ENCODE measurements at regions not wholly inside any gene's neighbourhood (a gene's known extent, or its start where the extent isn't known, plus 50 kb on each side); places are given as distances from the start of the nearest gene placed in this dataset.
A peak's percentile ranks its signal among the peaks of the same experiment; 100 is the strongest.

GRCh38 chr21:24895885-24896734, 711.2 kb downstream of the MRPL39 start:
- Histone ChIP-seq H3K9me3 (no peaks in the 10 kb centered on the region), H3K27ac (no peak overlapping the region), H3K4me3 (no peak overlapping the region), H3K4me2 (no peak overlapping the region), H3K4me1 (no peaks in the 10 kb centered on the region)
- CTCF ChIA-PET = no interaction called here
- 25% methylated on average over 3 of the region's 3 CpGs for WGBS (ENCODE audit: missing lambda C conversion rate)
- ATAC-seq (no peak), DNase-seq (ENCODE audit: low read depth in 1 of 2, low spot score in 1 of 2) (no peak), FAIRE-seq (no peak)
- TF ChIP-seq MYC (IDR thresholded peaks at IDR 0.05; ENCODE audit: borderline replicate concordance, low read length) = no peak
- no peak for TF ChIP-seq NPAS2 (CRISPR knock-in tag; IDR thresholded peaks at IDR 0.05; ENCODE audit: borderline replicate concordance)
- no peak for TF ChIP-seq CEBPB (IDR thresholded peaks at IDR 0.05)
- no peak for TF ChIP-seq CHD2 (IDR thresholded peaks at IDR 0.05; ENCODE audit: low read length, partially characterized antibody)
- no peak for TF ChIP-seq MAZ (IDR thresholded peaks at IDR 0.05; ENCODE audit: borderline replicate concordance, low read depth, low read length)
- TF ChIP-seq ZNF302 (CRISPR knock-in tag; IDR thresholded peaks at IDR 0.05) = no peak
- TF ChIP-seq USF2 (IDR thresholded peaks at IDR 0.05) = no peak
- TF ChIP-seq NR3C1 (IDR thresholded peaks at IDR 0.05) = no peak
- POLR2A ChIA-PET = no interaction called here

DNA sequence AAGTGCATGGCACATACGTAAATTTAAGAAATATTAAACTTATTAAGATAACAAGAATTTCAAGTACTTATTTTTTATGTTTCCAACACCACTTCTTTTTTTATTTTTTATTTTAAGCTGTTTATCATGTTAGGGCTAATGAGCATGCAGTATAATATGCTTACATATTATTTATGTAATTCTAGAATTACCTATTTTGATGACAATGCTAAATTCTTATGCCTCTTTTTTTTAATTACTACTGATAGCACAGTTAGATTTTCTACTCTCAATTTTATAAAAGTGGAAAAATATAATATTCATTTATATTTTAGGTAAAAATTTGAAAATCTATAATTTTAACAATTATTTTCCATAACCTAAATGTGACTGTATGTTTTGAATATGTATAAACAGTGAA, 713.0 kb downstream of the MRPL39 start:
- DNase-seq (ENCODE audit: low read depth in 1 of 2, low spot score in 1 of 2) = no peak
- no peak for FAIRE-seq
- TF ChIP-seq MAFK (IDR thresholded peaks at IDR 0.05; ENCODE audit: partially characterized antibody) (peak; percentile 25), GATA3 (IDR thresholded peaks at IDR 0.05; ENCODE audit: borderline replicate concordance) (no peak)
- Histone ChIP-seq H3K4me1 (no peaks in the 10 kb centered on the region), H3K9me3 (no peaks in the 10 kb centered on the region), H3K27ac (no peak overlapping the region), H3K4me2 (no peak overlapping the region), H3K4me3 (no peak overlapping the region)
- ChIA-PET POLR2A (no interaction called here), CTCF (no interaction called here)
- ATAC-seq = no peak
- 31% methylated on average over 1 of the region's 1 CpG for WGBS (ENCODE audit: missing lambda C conversion rate)

DNA sequence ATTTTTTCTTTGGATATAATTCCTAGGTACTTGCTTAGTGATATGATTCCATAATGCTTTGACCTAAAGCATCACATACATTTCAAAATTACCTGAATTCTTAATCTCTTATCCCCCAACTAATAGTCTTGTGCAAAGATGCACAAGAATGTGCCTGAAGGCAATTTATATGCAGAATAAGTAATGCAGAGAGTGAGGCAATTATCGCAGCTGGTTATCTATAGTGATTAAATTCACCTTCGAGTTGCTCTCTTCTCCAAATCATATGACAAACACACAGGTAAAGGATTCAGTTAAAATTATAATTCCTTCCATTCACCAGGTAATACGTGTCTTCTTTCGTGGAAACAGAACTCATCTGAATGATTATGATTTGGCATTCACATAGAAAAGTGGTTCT, 717.3 kb downstream of the MRPL39 start:
- TF ChIP-seq CHD4 (IDR thresholded peaks at IDR 0.05; ENCODE audit: borderline replicate concordance) (no peak), ELK1 (IDR thresholded peaks at IDR 0.05; ENCODE audit: low read depth, low read length) (no peak), TFCP2L1 (CRISPR knock-in tag; IDR thresholded peaks at IDR 0.05) (no peak), SREBF2 (IDR thresholded peaks at IDR 0.05) (no peak), ZNF302 (CRISPR knock-in tag; IDR thresholded peaks at IDR 0.05) (no peak), EHMT2 (IDR thresholded peaks at IDR 0.05; ENCODE audit: low read depth) (no peak), RAD21 (conservative IDR thresholded peaks at IDR 0.05 in 1 of 2, IDR thresholded peaks at IDR 0.05 in 1 of 2) (no peak), KDM5A (IDR thresholded peaks at IDR 0.05) (no peak), EHF (CRISPR knock-in tag; IDR thresholded peaks at IDR 0.05) (no peak), JUNB (IDR thresholded peaks at IDR 0.05) (no peak), POLR2A (IDR thresholded peaks at IDR 0.05; ENCODE audit: low read length) (no peak), USF2 (IDR thresholded peaks at IDR 0.05) (no peak), HOXB5 (CRISPR knock-in tag; IDR thresholded peaks at IDR 0.05) (no peak), FOSL2 (IDR thresholded peaks at IDR 0.05) (no peak), FOSL2 (CRISPR knock-in tag; IDR thresholded peaks at IDR 0.05) (no peak), CTCF (IDR thresholded peaks at IDR 0.05) (no peak), MAFK (IDR thresholded peaks at IDR 0.05; ENCODE audit: partially characterized antibody) (no peak), NR3C1 (IDR thresholded peaks at IDR 0.05) (no peak), HMGXB4 (CRISPR knock-in tag; IDR thresholded peaks at IDR 0.05; ENCODE audit: borderline replicate concordance) (no peak)
- TF ChIP-seq, protein P1, sequence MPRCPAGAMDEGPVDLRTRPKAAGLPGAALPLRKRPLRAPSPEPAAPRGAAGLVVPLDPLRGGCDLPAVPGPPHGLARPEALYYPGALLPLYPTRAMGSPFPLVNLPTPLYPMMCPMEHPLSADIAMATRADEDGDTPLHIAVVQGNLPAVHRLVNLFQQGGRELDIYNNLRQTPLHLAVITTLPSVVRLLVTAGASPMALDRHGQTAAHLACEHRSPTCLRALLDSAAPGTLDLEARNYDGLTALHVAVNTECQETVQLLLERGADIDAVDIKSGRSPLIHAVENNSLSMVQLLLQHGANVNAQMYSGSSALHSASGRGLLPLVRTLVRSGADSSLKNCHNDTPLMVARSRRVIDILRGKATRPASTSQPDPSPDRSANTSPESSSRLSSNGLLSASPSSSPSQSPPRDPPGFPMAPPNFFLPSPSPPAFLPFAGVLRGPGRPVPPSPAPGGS (IDR thresholded peaks at IDR 0.05) = no peak
- TF ChIP-seq, protein P2, sequence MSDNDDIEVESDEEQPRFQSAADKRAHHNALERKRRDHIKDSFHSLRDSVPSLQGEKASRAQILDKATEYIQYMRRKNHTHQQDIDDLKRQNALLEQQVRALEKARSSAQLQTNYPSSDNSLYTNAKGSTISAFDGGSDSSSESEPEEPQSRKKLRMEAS (IDR thresholded peaks at IDR 0.05) = no peak
- Histone ChIP-seq H3K4me2 (no peak overlapping the region), H3K27ac (no peak overlapping the region), H3K4me1 (no peaks in the 10 kb centered on the region), H3K4me3 (no peak overlapping the region), H3K9me3 (no peaks in the 10 kb centered on the region)
- DNase-seq (ENCODE audit: low read depth in 1 of 2, low spot score in 1 of 2) (no peak), ATAC-seq (no peak), FAIRE-seq (no peak)
- WGBS (ENCODE audit: missing lambda C conversion rate) = 5% methylated on average over 4 of the region's 4 CpGs
- CTCF ChIA-PET = no interaction called here
- POLR2A ChIA-PET = no interaction called here

All from A549 (cell line).